B cell (primary cell): ENCODE measurements at regions not wholly inside any gene's neighbourhood (a gene's known extent, or its start where the extent isn't known, plus 50 kb on each side); places are given as distances from the start of the nearest gene placed in this dataset.

Experiments used
- ATAC-seq: fragments of 200-7000 bp; cut with Tn5 transposase; one replicate; pipeline ENCODE4 v1.10.0; 2021; ENCODE audit warnings: low read depth, mild to moderate bottlenecking, moderate number of reproducible peaks, moderate library complexity
- CTCF ChIA-PET: fragments of 350-600 bp; sonication (Branson Sonifier 250); formaldehyde crosslinking; loops from one replicate; lab custom pipeline; 2021; ENCODE audit warnings: antibody characterized with exemption, inconsistent platforms; lab: Charles Lee
- POLR2A ChIA-PET: fragments of 350-600 bp; sonication (Branson Sonifier 250); formaldehyde crosslinking; loops from one replicate; lab custom pipeline; 2021; ENCODE audit warnings: antibody characterized with exemption; lab: Charles Lee
- DNase-seq: peaks from one replicate; pipeline ENCODE4 v3.0.0; 2013
- H2AFZ ChIP-seq: 2 replicates; pipeline ENCODE4 v1.6.1; 2012; ENCODE audit warnings: mild to moderate bottlenecking, low read depth, low read length; ENCODE audit not compliant: insufficient read depth, poor library complexity, severe bottlenecking
- H3K27ac ChIP-seq, 2 donors: 1 replicate in 1 of 2; 2 replicates in 1 of 2; pipeline ENCODE4 v1.5.1; 2012 to 2013; ENCODE audit warnings: low read length in 2 of 2, mild to moderate bottlenecking in 2 of 2, moderate library complexity in 1 of 2
- H3K27me3 ChIP-seq, 4 experiments: fragments of 200-600 bp in 1 of 4; sonication (generic) in 1 of 4; replicated peaks in 1 of 4; 1 replicate in 2 of 4; 2 replicates in 2 of 4; pipeline versions ENCODE4 v1.6.1 to v1.7.0; 2013 to 2016; ENCODE audit warnings: low read length in 3 of 4, mild to moderate bottlenecking in 2 of 4, mixed read lengths in 1 of 4, moderate library complexity in 1 of 4; ENCODE audit not compliant: insufficient read depth in 4 of 4, control insufficient read depth in 3 of 4; ENCODE audit errors: control extremely low read depth in 1 of 4
- H3K36me3 ChIP-seq, 2 experiments: replicated peaks in 1 of 2; 1 replicate in 1 of 2; 2 replicates in 1 of 2; pipeline versions ENCODE4 v1.6.1 to v1.7.1; 2013; ENCODE audit warnings: low read length in 1 of 2; ENCODE audit not compliant: insufficient read depth in 2 of 2, control insufficient read depth in 1 of 2; ENCODE audit errors: control extremely low read depth in 1 of 2, extremely low read depth in 1 of 2
- H3K4me1 ChIP-seq, 2 donors: fragments of 200-600 bp in 1 of 2; sonication (generic) in 1 of 2; 1 replicate in 1 of 2; 2 replicates in 1 of 2; pipeline versions ENCODE4 v1.5.1 to v1.6.1; 2013 to 2017; ENCODE audit warnings: low read length in 2 of 2; ENCODE audit not compliant: control insufficient read depth in 2 of 2, insufficient read depth in 2 of 2
- H3K4me2 ChIP-seq: replicated peaks from 2 replicates; pipeline ENCODE3; 2012; ENCODE audit warnings: mild to moderate bottlenecking, low read depth, low read length; ENCODE audit not compliant: poor library complexity, severe bottlenecking
- H3K4me3 ChIP-seq, 5 experiments: fragments of 200-600 bp in 1 of 5; sonication (generic) in 1 of 5; 1 replicate in 3 of 5; 2 replicates in 2 of 5; pipeline versions ENCODE4 v1.5.1 to v1.7.0; 2011 to 2016; ENCODE audit warnings: low read length in 4 of 5, mild to moderate bottlenecking in 4 of 5, low read depth in 2 of 5, control low read depth in 1 of 5, moderate library complexity in 1 of 5; ENCODE audit not compliant: insufficient read depth in 1 of 5; ENCODE audit errors: control extremely low read depth in 1 of 5, extremely low read depth in 1 of 5
- H3K79me2 ChIP-seq: fragments of 200-600 bp; sonication (generic); one replicate; pipeline ENCODE4 v1.6.0; 2016; ENCODE audit warnings: low read length; ENCODE audit not compliant: control insufficient read depth, insufficient read depth
- H3K9ac ChIP-seq: fragments of 200-600 bp; sonication (generic); 2 replicates; pipeline ENCODE4 v1.6.1; 2017; ENCODE audit warnings: mild to moderate bottlenecking, low read length, moderate library complexity
- H3K9me3 ChIP-seq, 3 donors: one replicate each; pipeline versions ENCODE4 v1.6.1 to v1.7.1; 2013; ENCODE audit warnings: low read length in 2 of 3; ENCODE audit not compliant: control insufficient read depth in 2 of 3, insufficient read depth in 1 of 3; ENCODE audit errors: control extremely low read depth in 1 of 3
- H4K20me1 ChIP-seq: 2 replicates; pipeline ENCODE4 v1.6.0; 2012; ENCODE audit warnings: mild to moderate bottlenecking, low read length; ENCODE audit not compliant: insufficient read depth, control insufficient read depth, poor library complexity, severe bottlenecking
- H3K27ac Mint-ChIP-seq: one replicate; pipeline ENCODE4 v1.8.0; 2021; ENCODE audit warnings: mixed read lengths
- H3K27me3 Mint-ChIP-seq: one replicate; pipeline ENCODE4 v1.8.0; 2021; ENCODE audit warnings: mixed read lengths
- H3K4me1 Mint-ChIP-seq: one replicate; pipeline ENCODE4 v1.8.0; 2021; ENCODE audit warnings: mixed read lengths
- H3K4me3 Mint-ChIP-seq: one replicate; pipeline ENCODE4 v1.8.0; 2021; ENCODE audit warnings: mixed read lengths
- H3K9me3 Mint-ChIP-seq: one replicate; pipeline ENCODE4 v1.8.0; 2022; ENCODE audit warnings: mixed read lengths; ENCODE audit not compliant: insufficient read depth
- CTCF ChIP-seq: fragments of 200-600 bp; IDR thresholded peaks from one replicate; pipeline ENCODE4 v1.8.0; 2022; ENCODE audit warnings: antibody characterized with exemption, mild to moderate bottlenecking
- EZH2 ChIP-seq: IDR thresholded peaks from 2 replicates; pipeline ENCODE4 v1.6.1; 2012; ENCODE audit warnings: borderline replicate concordance, low read depth, mild to moderate bottlenecking, moderate library complexity, low read length; ENCODE audit not compliant: insufficient read depth, poor library complexity, severe bottlenecking
- WGBS: methylation state at CpG from one replicate; pipeline ENCODE4 v1.1.5; 2013; ENCODE audit warnings: missing lambda C conversion rate; ENCODE audit not compliant: insufficient coverage; 5-methylcytosine and 5-hydroxymethylcytosine counted together
- intact Hi-C: fragments of 100-400 bp; cut with micrococcal nuclease; formaldehyde crosslinking; loops from one replicate; pipeline ENCODE4 v1.10.0; 2022

DNA sequence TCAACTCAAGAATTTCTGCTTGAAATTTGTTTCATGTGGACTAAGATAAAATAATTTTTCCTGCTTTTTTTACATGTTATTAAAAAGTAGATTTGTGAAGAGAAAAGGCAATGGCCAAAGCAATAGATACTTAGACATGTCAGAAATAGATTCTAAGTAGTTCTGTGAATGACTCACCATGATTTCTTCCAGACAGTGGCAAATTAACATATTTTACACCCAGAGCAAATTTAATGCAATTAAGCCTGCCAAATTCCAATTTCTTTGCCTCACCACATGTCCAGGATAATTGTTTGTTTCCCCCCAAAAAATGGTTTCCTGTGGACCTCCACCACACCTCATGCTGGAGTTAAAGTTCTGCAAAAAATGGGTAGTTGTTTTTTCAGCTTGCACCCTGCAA is 651.4 kb downstream of the CETN3 start:
- Histone ChIP-seq H3K4me1 (no peaks in the 10 kb centered on the region), H3K4me3 (no peak overlapping the region), H3K4me2 (no peak overlapping the region), H3K9ac (no peak overlapping the region), H3K79me2 (no peaks in the 10 kb centered on the region), H2AFZ (no peak overlapping the region), H3K27ac (no peak overlapping the region), H4K20me1 (no peaks in the 10 kb centered on the region), H3K36me3 (no peaks in the 10 kb centered on the region), H3K27me3 (no peaks in the 10 kb centered on the region), H3K9me3 (no peaks in the 10 kb centered on the region)
- Mint-ChIP-seq H3K4me1 (no peaks in the 10 kb centered on the region), H3K9me3 (no peaks in the 10 kb centered on the region), H3K4me3 (no peak overlapping the region), H3K27me3 (no peaks in the 10 kb centered on the region), H3K27ac (no peak overlapping the region)
- TF ChIP-seq CTCF: no peak
- TF ChIP-seq EZH2: no peak
- intact Hi-C loops: no loop called here
- ChIA-PET CTCF (no interaction called here), POLR2A (no interaction called here)
- DNase-seq: no peak
- no peak for ATAC-seq

DNA sequence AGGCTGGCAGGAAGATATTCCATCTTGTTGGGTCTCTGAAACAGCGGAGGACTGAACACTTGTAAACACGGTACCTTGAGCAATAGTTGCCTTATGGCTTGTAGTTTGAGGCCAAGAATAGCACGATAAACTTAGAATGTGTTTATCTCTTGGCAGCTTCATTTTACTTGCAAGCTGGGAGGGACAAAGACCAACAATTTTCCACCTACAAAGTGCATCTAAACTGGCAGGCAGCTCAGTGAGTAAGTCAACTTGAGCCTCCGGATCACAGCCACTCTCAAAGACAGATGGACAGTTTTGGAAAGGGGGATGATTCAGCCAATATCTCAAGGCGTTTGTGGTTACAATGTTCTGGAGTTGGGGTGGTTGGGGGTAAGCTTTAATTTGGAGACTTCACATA is 652.6 kb downstream of the CETN3 start:
- POLR2A ChIA-PET: no interaction called here

More for the DNA sequence above, 652.6 kb downstream of the CETN3 start:
- H3K27ac ChIP-seq: no peak overlapping the region
- H2AFZ ChIP-seq: no peak overlapping the region
- H3K4me3 Mint-ChIP-seq: no peak overlapping the region
- H3K36me3 ChIP-seq: no peaks in the 10 kb centered on the region
- no peaks in the 10 kb centered on the region for H3K9me3 ChIP-seq
- H3K9me3 Mint-ChIP-seq: no peaks in the 10 kb centered on the region
- DNase-seq: no peak
- H3K4me1 Mint-ChIP-seq: no peaks in the 10 kb centered on the region
- no peaks in the 10 kb centered on the region for H3K27me3 ChIP-seq
- H4K20me1 ChIP-seq: no peaks in the 10 kb centered on the region
- H3K4me2 ChIP-seq: no peak overlapping the region
- no peak overlapping the region for H3K9ac ChIP-seq
- no peaks in the 10 kb centered on the region for H3K4me1 ChIP-seq
- H3K27ac Mint-ChIP-seq: no peak overlapping the region
- 98% methylated on average over 4 of the region's 5 CpGs for WGBS
- no peak for TF ChIP-seq EZH2
- TF ChIP-seq CTCF: no peak
- ATAC-seq: no peak
- no peaks in the 10 kb centered on the region for H3K27me3 Mint-ChIP-seq
- intact Hi-C loops: no loop called here
- CTCF ChIA-PET: interaction anchor here (1.0 kb wide), 1 partner anchor 29 kb away, joined by 3 read pairs; no protein-coding TSS in a partner anchor
- H3K79me2 ChIP-seq: no peaks in the 10 kb centered on the region
- H3K4me3 ChIP-seq: no peak overlapping the region
